ENCODE measurements at regions not wholly inside any gene's neighbourhood (a gene's known extent, or its start where the extent isn't known, plus 50 kb on each side); places are given as distances from the start of the nearest gene placed in this dataset.
A peak's percentile ranks its signal among the peaks of the same experiment; 100 is the strongest.
"Not testable (repeated sequence)": the region's sequence is repeated elsewhere in the genome, so short reads cannot be mapped to it uniquely, and the experiment has no call there.

GRCh38 chr6:113068570-113068969, 721.4 kb downstream of the RFPL4B start:
- 47% methylated on average over 2 of the region's 2 CpGs for WGBS (ENCODE audit: missing lambda C conversion rate)
- ChIA-PET CTCF (no interaction called here), POLR2A (no interaction called here)
- no peak for DNase-seq (ENCODE audit: low read depth in 1 of 2, low spot score in 1 of 2)
- H3K4me2 ChIP-seq = no peak overlapping the region
- peaks cover 5% of the 10 kb centered on the region; the same call in 2 of the 3 replicates for H3K4me1 ChIP-seq
- FAIRE-seq = no peak
- no peak for ATAC-seq
- 0 out of 3 replicates have a peak, but pooled peaks cover 2% of the 10 kb centered on the region for H3K9me3 ChIP-seq
- H3K4me3 ChIP-seq = no peak overlapping the region
- no peak for TF ChIP-seq FOSL2 (IDR thresholded peaks at IDR 0.05)
- TF ChIP-seq FOSL2 (CRISPR knock-in tag; IDR thresholded peaks at IDR 0.05) = no peak
- no peak for TF ChIP-seq SMC3 (IDR thresholded peaks at IDR 0.05)
- no peak for TF ChIP-seq EP300 (IDR thresholded peaks at IDR 0.05)
- TF ChIP-seq FOXS1 (CRISPR knock-in tag; IDR thresholded peaks at IDR 0.05) = no peak
- no peak for TF ChIP-seq POLR2A (IDR thresholded peaks at IDR 0.05; ENCODE audit: low read length)
- TF ChIP-seq, protein P1, sequence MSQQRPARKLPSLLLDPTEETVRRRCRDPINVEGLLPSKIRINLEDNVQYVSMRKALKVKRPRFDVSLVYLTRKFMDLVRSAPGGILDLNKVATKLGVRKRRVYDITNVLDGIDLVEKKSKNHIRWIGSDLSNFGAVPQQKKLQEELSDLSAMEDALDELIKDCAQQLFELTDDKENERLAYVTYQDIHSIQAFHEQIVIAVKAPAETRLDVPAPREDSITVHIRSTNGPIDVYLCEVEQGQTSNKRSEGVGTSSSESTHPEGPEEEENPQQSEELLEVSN (IDR thresholded peaks at IDR 0.05; ENCODE audit: borderline replicate concordance, low read depth) = no peak
- no peak for TF ChIP-seq SREBF2 (IDR thresholded peaks at IDR 0.05)
- TF ChIP-seq FOSB (CRISPR knock-in tag; IDR thresholded peaks at IDR 0.05) = no peak
- TF ChIP-seq HOXB5 (CRISPR knock-in tag; IDR thresholded peaks at IDR 0.05) = no peak
- TF ChIP-seq NPAS2 (CRISPR knock-in tag; IDR thresholded peaks at IDR 0.05; ENCODE audit: borderline replicate concordance) = no peak
- no peak for TF ChIP-seq CBX2 (IDR thresholded peaks at IDR 0.05; ENCODE audit: borderline replicate concordance, low read depth)
- no peak for TF ChIP-seq KDM1A (IDR thresholded peaks at IDR 0.05; ENCODE audit: low read depth)
- TF ChIP-seq RARB (CRISPR knock-in tag; IDR thresholded peaks at IDR 0.05) = no peak
- TF ChIP-seq, protein P2, sequence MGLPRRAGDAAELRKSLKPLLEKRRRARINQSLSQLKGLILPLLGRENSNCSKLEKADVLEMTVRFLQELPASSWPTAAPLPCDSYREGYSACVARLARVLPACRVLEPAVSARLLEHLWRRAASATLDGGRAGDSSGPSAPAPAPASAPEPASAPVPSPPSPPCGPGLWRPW (IDR thresholded peaks at IDR 0.05) = no peak
- TF ChIP-seq RAD21 (conservative IDR thresholded peaks at IDR 0.05 in 1 of 2, IDR thresholded peaks at IDR 0.05 in 1 of 2) = no peak
- TF ChIP-seq CHD4 (IDR thresholded peaks at IDR 0.05; ENCODE audit: borderline replicate concordance) = no peak
- no peak for TF ChIP-seq GATA3 (IDR thresholded peaks at IDR 0.05; ENCODE audit: borderline replicate concordance)
- no peak for TF ChIP-seq ZNF302 (CRISPR knock-in tag; IDR thresholded peaks at IDR 0.05)
- TF ChIP-seq HOXA7 (CRISPR knock-in tag; IDR thresholded peaks at IDR 0.05) = no peak
- no peak overlapping the region for H3K27ac ChIP-seq

- POLR2A ChIA-PET; FAIRE-seq; H3K4me1 ChIP-seq; ATAC-seq; H3K4me2 ChIP-seq; DNase-seq (ENCODE audit: low read depth in 1 of 2, low spot score in 1 of 2); H3K4me3 ChIP-seq; H3K9me3 ChIP-seq; H3K27ac ChIP-seq: not testable (repeated sequence)
- CTCF ChIA-PET = interaction anchor here (0.8 kb wide), 1 partner anchor 22 kb away, joined by 3 read pairs; no protein-coding TSS in a partner anchor
- WGBS (ENCODE audit: missing lambda C conversion rate) = 77% methylated on average over 3 of the region's 3 CpGs
Measured at GRCh38 chr6:113070681-113071080, 723.6 kb downstream of the RFPL4B start.

DNA sequence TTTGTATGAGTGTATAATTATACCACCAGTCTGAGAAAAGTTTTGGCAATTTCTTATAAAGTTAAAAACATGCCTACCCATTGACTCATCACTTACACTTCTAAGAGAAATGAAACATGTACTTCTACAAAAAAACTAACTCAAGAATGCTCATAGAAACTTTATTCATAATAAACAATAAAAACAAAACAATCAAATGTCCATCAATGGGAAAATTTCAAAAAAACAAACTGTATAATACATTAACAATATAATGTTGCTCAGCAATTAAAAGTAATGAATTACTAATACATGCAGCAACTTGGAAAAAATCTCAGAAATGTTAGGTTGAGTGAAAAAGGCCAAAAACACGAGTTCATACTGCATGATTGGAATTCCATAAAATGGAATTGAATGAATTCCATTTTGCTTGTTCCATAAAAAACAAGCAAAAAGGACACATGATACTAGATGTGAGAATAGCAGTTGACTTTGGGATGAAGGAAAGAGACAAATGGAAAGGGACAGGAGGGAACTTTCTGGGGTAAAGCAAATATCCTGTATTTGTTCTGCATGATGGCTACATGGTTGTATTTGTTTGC, 726.6 kb downstream of the RFPL4B start:
- DNase-seq (ENCODE audit: low read depth in 1 of 2, low spot score in 1 of 2) (no peak), FAIRE-seq (no peak), ATAC-seq (no peak)
- TF ChIP-seq, protein P1 (IDR thresholded peaks at IDR 0.05; ENCODE audit: borderline replicate concordance, low read depth) = no peak
- TF ChIP-seq ZC3H11A (IDR thresholded peaks at IDR 0.05) (no peak), REST (IDR thresholded peaks at IDR 0.05) (no peak), RCOR1 (IDR thresholded peaks at IDR 0.05; ENCODE audit: low read depth, low read length) (no peak)
- Histone ChIP-seq H3K4me2 (peak overlapping the region; percentile 28; the same call in 1 of the 3 replicates), H3K9me3 (0 out of 3 replicates have a peak, but pooled peaks cover 2% of the 10 kb centered on the region), H3K4me1 (peaks cover 9% of the 10 kb centered on the region; the same call in 2 of the 3 replicates), H3K4me3 (no peak overlapping the region), H3K27ac (no peak overlapping the region)
- ChIA-PET POLR2A (no interaction called here), CTCF (no interaction called here)
- WGBS (ENCODE audit: missing lambda C conversion rate) = 0% methylated on average over 1 of the region's 1 CpG

All from A549 (cell line).